ENCODE measurements at regions not wholly inside any gene's neighbourhood (a gene's known extent, or its start where the extent isn't known, plus 50 kb on each side); places are given as distances from the start of the nearest gene placed in this dataset.

DNA sequence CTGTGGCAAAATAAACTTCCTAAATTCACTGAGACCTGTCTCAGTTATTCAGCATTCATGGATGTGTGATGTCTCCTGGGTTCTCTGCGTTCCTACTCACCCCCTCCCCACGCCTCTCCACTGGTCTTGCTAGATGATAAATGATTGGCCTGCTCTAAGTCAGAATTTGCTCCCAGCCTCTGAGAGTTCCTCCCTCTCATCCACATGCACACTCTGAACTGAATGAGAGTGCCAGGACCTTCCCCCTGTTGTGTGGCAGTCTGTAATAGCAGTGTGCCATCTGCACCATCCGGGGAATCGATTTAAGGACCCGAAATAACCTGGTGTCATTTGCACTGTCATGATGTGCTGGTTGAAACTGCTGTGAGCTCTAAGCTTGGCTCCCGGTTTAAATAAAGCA is 135.8 kb upstream of the AFDN start:
- no peaks in the 10 kb centered on the region for H3K27me3 ChIP-seq (ENCODE audit: control insufficient read depth in 2 of 2, insufficient read depth in 2 of 2, low read length in 2 of 2)
- no peak overlapping the region for H3K27ac ChIP-seq (ENCODE audit: insufficient read depth, low read depth, low read length)
- no TSS peak for BruUV-seq (replicated peaks)
- H2AFZ ChIP-seq (ENCODE audit: low read depth, low read length), result no peak overlapping the region
- H4K20me1 ChIP-seq (replicated peaks; ENCODE audit: control insufficient read depth, extremely low read depth, insufficient read depth, low read length), result no peaks in the 10 kb centered on the region
- no peaks in the 10 kb centered on the region for H3K79me2 ChIP-seq (ENCODE audit: control insufficient read depth, insufficient read depth, low read length)
- no peaks in the 10 kb centered on the region for H3K36me3 ChIP-seq (ENCODE audit: control insufficient read depth in 2 of 2, extremely low read depth in 1 of 2, insufficient read depth in 2 of 2, low read length in 2 of 2)
- no peak for DNase-seq (ENCODE audit: low read depth, low spot score)
- CTCF ChIA-PET, result no interaction called here
- POLR2A ChIA-PET, result no interaction called here
- no peaks in the 10 kb centered on the region for H3K9me3 ChIP-seq (replicated peaks; ENCODE audit: control insufficient read depth, insufficient read depth, low read length)
- H3K4me2 ChIP-seq (ENCODE audit: insufficient read depth, low read length), result no peak overlapping the region
- H3K9me1 ChIP-seq (replicated peaks; ENCODE audit: control insufficient read depth, extremely low read depth, insufficient read depth, low read length), result no peaks in the 10 kb centered on the region
- H3K4me3 ChIP-seq (replicated peaks in 1 of 3; ENCODE audit: insufficient read depth in 1 of 3, low read depth in 1 of 3, low read length in 3 of 3), result no peak overlapping the region
- dilution Hi-C loops (cut with MboI; ENCODE audit: extremely low pct_ligation_motif_present, low sequenced_read_pairs) (no loop called here), intact Hi-C loops (cut with micrococcal nuclease) (no loop called here)
- H3K9ac ChIP-seq (replicated peaks; ENCODE audit: extremely low read depth, insufficient read depth, low read length), result no peak overlapping the region
- FAIRE-seq, result no peak
- H3K4me1 ChIP-seq (ENCODE audit: control insufficient read depth, extremely low read depth, insufficient read depth, low read length), result no peaks in the 10 kb centered on the region
- no peak for TF ChIP-seq POLR2AphosphoS5 (IDR thresholded peaks at IDR 0.05; ENCODE audit: insufficient read depth, low read depth, low read length)
- no peak for TF ChIP-seq MYC (IDR thresholded peaks at IDR 0.05; ENCODE audit: low read depth, low read length)
- no peak for TF ChIP-seq POLR2A (IDR thresholded peaks at IDR 0.05; ENCODE audit: low read depth, low read length)
- no peak for TF ChIP-seq FOS (IDR thresholded peaks at IDR 0.05; ENCODE audit: borderline replicate concordance, insufficient read depth, low read length)
- TF ChIP-seq, protein P1, sequence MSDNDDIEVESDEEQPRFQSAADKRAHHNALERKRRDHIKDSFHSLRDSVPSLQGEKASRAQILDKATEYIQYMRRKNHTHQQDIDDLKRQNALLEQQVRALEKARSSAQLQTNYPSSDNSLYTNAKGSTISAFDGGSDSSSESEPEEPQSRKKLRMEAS (IDR thresholded peaks at IDR 0.05; ENCODE audit: insufficient read depth, insufficient read length), result no peak
- no peak for TF ChIP-seq EZH2 (IDR thresholded peaks at IDR 0.05; ENCODE audit: borderline replicate concordance, low read depth, low read length, severe bottlenecking)
- no peak for TF ChIP-seq GATA2 (IDR thresholded peaks at IDR 0.05; ENCODE audit: insufficient read depth, insufficient read length, low read depth, low read length)
- TF ChIP-seq JUN (IDR thresholded peaks at IDR 0.05; ENCODE audit: borderline replicate concordance, insufficient read depth, insufficient read length, low read depth), result no peak
- TF ChIP-seq, protein P2, sequence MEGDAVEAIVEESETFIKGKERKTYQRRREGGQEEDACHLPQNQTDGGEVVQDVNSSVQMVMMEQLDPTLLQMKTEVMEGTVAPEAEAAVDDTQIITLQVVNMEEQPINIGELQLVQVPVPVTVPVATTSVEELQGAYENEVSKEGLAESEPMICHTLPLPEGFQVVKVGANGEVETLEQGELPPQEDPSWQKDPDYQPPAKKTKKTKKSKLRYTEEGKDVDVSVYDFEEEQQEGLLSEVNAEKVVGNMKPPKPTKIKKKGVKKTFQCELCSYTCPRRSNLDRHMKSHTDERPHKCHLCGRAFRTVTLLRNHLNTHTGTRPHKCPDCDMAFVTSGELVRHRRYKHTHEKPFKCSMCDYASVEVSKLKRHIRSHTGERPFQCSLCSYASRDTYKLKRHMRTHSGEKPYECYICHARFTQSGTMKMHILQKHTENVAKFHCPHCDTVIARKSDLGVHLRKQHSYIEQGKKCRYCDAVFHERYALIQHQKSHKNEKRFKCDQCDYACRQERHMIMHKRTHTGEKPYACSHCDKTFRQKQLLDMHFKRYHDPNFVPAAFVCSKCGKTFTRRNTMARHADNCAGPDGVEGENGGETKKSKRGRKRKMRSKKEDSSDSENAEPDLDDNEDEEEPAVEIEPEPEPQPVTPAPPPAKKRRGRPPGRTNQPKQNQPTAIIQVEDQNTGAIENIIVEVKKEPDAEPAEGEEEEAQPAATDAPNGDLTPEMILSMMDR (IDR thresholded peaks at IDR 0.05; ENCODE audit: extremely low read depth in 1 of 2, insufficient read depth in 1 of 2, low read depth in 1 of 2, low read length in 2 of 2), result no peak

All from endothelial cell of umbilical vein (primary cell).